ENCODE measurements at regions not wholly inside any gene's neighbourhood (a gene's known extent, or its start where the extent isn't known, plus 50 kb on each side); places are given as distances from the start of the nearest gene placed in this dataset.

DNA sequence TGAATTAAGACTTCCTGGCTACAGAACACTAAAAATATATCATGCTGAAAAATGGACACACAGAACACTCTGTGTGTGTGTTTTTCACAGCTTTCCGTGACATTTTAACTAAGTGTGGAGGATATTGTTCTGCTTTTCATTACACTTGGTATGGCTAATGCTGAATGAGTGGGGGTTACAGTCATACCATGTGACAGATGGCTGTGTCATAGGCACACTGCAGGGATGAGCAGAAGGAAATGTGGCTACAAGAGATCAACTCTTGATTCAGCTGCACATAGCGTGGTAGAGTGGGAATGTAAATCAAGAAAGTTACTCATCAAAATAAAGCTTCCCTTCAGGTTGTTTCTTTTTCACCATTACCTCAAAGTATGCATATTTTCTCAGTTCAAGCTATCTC is 669.8 kb downstream of the IQCM start:
- Histone ChIP-seq H4K8ac (ENCODE audit: low read depth, low read length) (no peak overlapping the region), H3K23ac (ENCODE audit: low read length) (no peak overlapping the region), H2BK120ac (ENCODE audit: insufficient read depth, low read length, poor library complexity) (no peak overlapping the region), H3K79me1 (ENCODE audit: low read length) (no peaks in the 10 kb centered on the region), H2AK5ac (ENCODE audit: low read length) (no peak overlapping the region), H2AFZ (ENCODE audit: insufficient read depth, low read length, poor library complexity) (no peak overlapping the region), H3K4ac (ENCODE audit: low read depth, low read length) (no peak overlapping the region), H3K4me2 (ENCODE audit: low read length) (no peak overlapping the region), H3K79me2 (ENCODE audit: control insufficient read depth, insufficient read depth, low read length, poor library complexity) (no peaks in the 10 kb centered on the region), H3K27ac (ENCODE audit: low read depth, low read length) (no peak overlapping the region), H3K9ac (ENCODE audit: low read length) (no peak overlapping the region), H3K14ac (ENCODE audit: low read length) (no peak overlapping the region), H3K4me3 (ENCODE audit: low read depth, low read length) (no peak overlapping the region), H3K36me3 (ENCODE audit: control insufficient read depth in 1 of 2, insufficient read depth in 2 of 2, low read length in 2 of 2) (no peaks in the 10 kb centered on the region), H3K9me3 (ENCODE audit: insufficient read depth, low read depth, low read length) (no peaks in the 10 kb centered on the region), H3K18ac (ENCODE audit: low read length) (no peak overlapping the region), H2BK12ac (ENCODE audit: low read length) (no peak overlapping the region), H2BK5ac (ENCODE audit: low read depth, low read length, poor library complexity) (no peak overlapping the region), H3K27me3 (ENCODE audit: insufficient read depth, low read length) (no peaks in the 10 kb centered on the region), H3K4me1 (ENCODE audit: control insufficient read depth in 1 of 2, insufficient read depth in 2 of 2, low read length in 2 of 2) (no peaks in the 10 kb centered on the region), H4K91ac (ENCODE audit: low read depth, low read length) (no peak overlapping the region), H4K12ac (ENCODE audit: low read depth, low read length) (no peak overlapping the region)
- DNase-seq, result no peak
- no CpG with 5 or more reads among the region's 2 CpGs for WGBS (ENCODE audit: extremely low coverage, insufficient coverage, insufficient read length)

DNA sequence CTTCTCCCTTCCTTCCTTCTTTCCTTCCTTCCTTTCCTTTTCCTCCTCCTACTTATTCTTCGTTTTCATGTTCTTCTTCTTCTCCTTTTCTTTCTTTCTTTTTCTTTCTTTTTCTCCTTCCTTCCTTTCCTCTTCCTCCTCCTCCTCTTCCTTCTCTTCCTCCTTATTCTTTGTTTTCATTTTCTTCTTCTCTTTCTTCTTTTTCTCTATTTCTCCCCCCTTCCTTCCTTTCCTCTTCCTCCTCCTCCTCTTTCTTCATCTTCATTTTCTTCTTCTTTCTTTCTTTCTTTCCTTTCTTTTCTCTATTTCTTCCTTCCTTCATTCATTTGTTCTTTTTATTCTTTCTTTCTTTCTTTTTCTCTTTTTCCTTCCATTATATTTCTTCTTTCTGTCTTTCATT is 671.6 kb downstream of the IQCM start:
- Histone ChIP-seq H3K4me1 (ENCODE audit: control insufficient read depth in 1 of 2, insufficient read depth in 2 of 2, low read length in 2 of 2) (no peaks in the 10 kb centered on the region), H3K4me3 (ENCODE audit: low read depth, low read length) (no peak overlapping the region)

DNA sequence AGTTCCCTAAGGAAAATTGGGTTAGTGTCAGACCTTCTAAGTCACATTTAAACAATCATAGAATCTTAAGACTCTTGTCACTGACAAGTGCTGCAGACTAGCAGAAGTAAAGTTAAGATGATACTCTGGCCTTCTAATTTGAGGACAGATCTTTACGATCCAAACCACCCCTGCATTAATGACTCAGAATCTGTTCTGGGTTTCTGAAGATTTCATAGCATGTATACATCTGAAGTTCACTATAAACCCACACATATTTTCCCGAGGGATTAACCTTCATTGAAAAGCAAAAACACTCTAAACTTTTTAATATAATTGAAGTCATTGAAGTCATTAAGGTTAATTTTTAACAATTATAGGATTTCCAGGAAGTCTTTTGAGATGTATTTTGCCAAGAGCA is 674.3 kb downstream of the IQCM start:
- no peaks in the 10 kb centered on the region for H3K9me3 ChIP-seq (ENCODE audit: insufficient read depth, low read depth, low read length)

More for the DNA sequence above, 671.6 kb downstream of the IQCM start:
- no peak overlapping the region for H3K23ac ChIP-seq (ENCODE audit: low read length)
- H3K79me2 ChIP-seq (ENCODE audit: control insufficient read depth, insufficient read depth, low read length, poor library complexity), result no peaks in the 10 kb centered on the region
- H3K18ac ChIP-seq (ENCODE audit: low read length), result no peak overlapping the region
- WGBS (ENCODE audit: extremely low coverage, insufficient coverage, insufficient read length), result 97% methylated on average over 1 of the region's 1 CpG
- no peaks in the 10 kb centered on the region for H3K27me3 ChIP-seq (ENCODE audit: insufficient read depth, low read length)
- H2AFZ ChIP-seq (ENCODE audit: insufficient read depth, low read length, poor library complexity), result no peak overlapping the region
- H2BK12ac ChIP-seq (ENCODE audit: low read length), result no peak overlapping the region
- H3K14ac ChIP-seq (ENCODE audit: low read length), result no peak overlapping the region
- no peak for DNase-seq
- no peak overlapping the region for H4K91ac ChIP-seq (ENCODE audit: low read depth, low read length)
- no peak overlapping the region for H2BK120ac ChIP-seq (ENCODE audit: insufficient read depth, low read length, poor library complexity)
- no peak overlapping the region for H4K12ac ChIP-seq (ENCODE audit: low read depth, low read length)
- H3K9ac ChIP-seq (ENCODE audit: low read length), result no peak overlapping the region
- no peaks in the 10 kb centered on the region for H3K79me1 ChIP-seq (ENCODE audit: low read length)
- H4K8ac ChIP-seq (ENCODE audit: low read depth, low read length), result no peak overlapping the region
- no peak overlapping the region for H3K27ac ChIP-seq (ENCODE audit: low read depth, low read length)
- no peak overlapping the region for H3K4me2 ChIP-seq (ENCODE audit: low read length)
- H2AK5ac ChIP-seq (ENCODE audit: low read length), result no peak overlapping the region
- no peaks in the 10 kb centered on the region for H3K9me3 ChIP-seq (ENCODE audit: insufficient read depth, low read depth, low read length)
- H2BK5ac ChIP-seq (ENCODE audit: low read depth, low read length, poor library complexity), result no peak overlapping the region
- no peaks in the 10 kb centered on the region for H3K36me3 ChIP-seq (ENCODE audit: control insufficient read depth in 1 of 2, insufficient read depth in 2 of 2, low read length in 2 of 2)
- no peak overlapping the region for H3K4ac ChIP-seq (ENCODE audit: low read depth, low read length)

DNA sequence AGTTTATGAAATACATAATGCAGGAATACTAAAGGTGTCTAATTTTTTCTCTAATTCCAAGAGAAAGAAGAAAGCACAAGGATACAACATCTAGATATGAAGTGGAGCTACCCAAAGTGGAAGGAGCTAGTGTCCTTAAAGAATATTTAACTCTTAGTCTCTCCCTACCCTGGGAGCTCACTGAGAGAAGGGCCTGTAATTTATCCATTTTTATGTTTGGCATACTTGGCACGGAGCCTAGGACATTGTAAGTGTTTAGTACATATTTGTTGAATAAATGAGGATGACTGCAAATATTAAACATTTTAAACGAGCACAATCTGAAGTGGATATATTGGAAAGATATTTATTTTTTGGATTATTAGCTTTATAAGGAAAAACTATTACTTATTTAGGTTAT is 674.8 kb downstream of the IQCM start:
- H3K4me1 ChIP-seq (ENCODE audit: control insufficient read depth in 1 of 2, insufficient read depth in 2 of 2, low read length in 2 of 2), result no peaks in the 10 kb centered on the region
- H3K79me1 ChIP-seq (ENCODE audit: low read length), result no peaks in the 10 kb centered on the region
- no peak overlapping the region for H3K4ac ChIP-seq (ENCODE audit: low read depth, low read length)
- no peak overlapping the region for H4K12ac ChIP-seq (ENCODE audit: low read depth, low read length)
- no peak overlapping the region for H3K14ac ChIP-seq (ENCODE audit: low read length)
- no peak overlapping the region for H3K4me3 ChIP-seq (ENCODE audit: low read depth, low read length)
- H3K79me2 ChIP-seq (ENCODE audit: control insufficient read depth, insufficient read depth, low read length, poor library complexity), result no peaks in the 10 kb centered on the region
- no peaks in the 10 kb centered on the region for H3K27me3 ChIP-seq (ENCODE audit: insufficient read depth, low read length)
- no CpG with 5 or more reads among the region's 2 CpGs for WGBS (ENCODE audit: extremely low coverage, insufficient coverage, insufficient read length)
- no peak overlapping the region for H3K23ac ChIP-seq (ENCODE audit: low read length)
- no peak overlapping the region for H4K8ac ChIP-seq (ENCODE audit: low read depth, low read length)
- H3K36me3 ChIP-seq (ENCODE audit: control insufficient read depth in 1 of 2, insufficient read depth in 2 of 2, low read length in 2 of 2), result no peaks in the 10 kb centered on the region
- H3K9me3 ChIP-seq (ENCODE audit: insufficient read depth, low read depth, low read length), result no peaks in the 10 kb centered on the region
- no peak overlapping the region for H2BK12ac ChIP-seq (ENCODE audit: low read length)
- no peak overlapping the region for H3K4me2 ChIP-seq (ENCODE audit: low read length)
- H2BK5ac ChIP-seq (ENCODE audit: low read depth, low read length, poor library complexity), result no peak overlapping the region
- DNase-seq, result no peak
- H3K9ac ChIP-seq (ENCODE audit: low read length), result no peak overlapping the region
- no peak overlapping the region for H3K27ac ChIP-seq (ENCODE audit: low read depth, low read length)
- H4K91ac ChIP-seq (ENCODE audit: low read depth, low read length), result no peak overlapping the region
- no peak overlapping the region for H2BK120ac ChIP-seq (ENCODE audit: insufficient read depth, low read length, poor library complexity)
- no peak overlapping the region for H3K18ac ChIP-seq (ENCODE audit: low read length)
- no peak overlapping the region for H2AFZ ChIP-seq (ENCODE audit: insufficient read depth, low read length, poor library complexity)
- no peak overlapping the region for H2AK5ac ChIP-seq (ENCODE audit: low read length)

More for the DNA sequence above, 674.3 kb downstream of the IQCM start:
- no peak overlapping the region for H4K8ac ChIP-seq (ENCODE audit: low read depth, low read length)
- H4K12ac ChIP-seq (ENCODE audit: low read depth, low read length), result no peak overlapping the region
- H3K4me2 ChIP-seq (ENCODE audit: low read length), result no peak overlapping the region
- no peak overlapping the region for H2BK5ac ChIP-seq (ENCODE audit: low read depth, low read length, poor library complexity)
- WGBS (ENCODE audit: extremely low coverage, insufficient coverage, insufficient read length), result no CpG with 5 or more reads among the region's 2 CpGs
- no peak overlapping the region for H2BK120ac ChIP-seq (ENCODE audit: insufficient read depth, low read length, poor library complexity)
- no peak overlapping the region for H2AFZ ChIP-seq (ENCODE audit: insufficient read depth, low read length, poor library complexity)
- H3K4ac ChIP-seq (ENCODE audit: low read depth, low read length), result no peak overlapping the region
- no peak overlapping the region for H4K91ac ChIP-seq (ENCODE audit: low read depth, low read length)
- H2BK12ac ChIP-seq (ENCODE audit: low read length), result no peak overlapping the region
- no peak overlapping the region for H3K27ac ChIP-seq (ENCODE audit: low read depth, low read length)
- H3K9ac ChIP-seq (ENCODE audit: low read length), result no peak overlapping the region
- no peaks in the 10 kb centered on the region for H3K4me1 ChIP-seq (ENCODE audit: control insufficient read depth in 1 of 2, insufficient read depth in 2 of 2, low read length in 2 of 2)
- H3K4me3 ChIP-seq (ENCODE audit: low read depth, low read length), result no peak overlapping the region
- H3K36me3 ChIP-seq (ENCODE audit: control insufficient read depth in 1 of 2, insufficient read depth in 2 of 2, low read length in 2 of 2), result no peaks in the 10 kb centered on the region
- H3K18ac ChIP-seq (ENCODE audit: low read length), result no peak overlapping the region
- no peaks in the 10 kb centered on the region for H3K79me2 ChIP-seq (ENCODE audit: control insufficient read depth, insufficient read depth, low read length, poor library complexity)
- DNase-seq, result no peak
- H2AK5ac ChIP-seq (ENCODE audit: low read length), result no peak overlapping the region
- no peaks in the 10 kb centered on the region for H3K79me1 ChIP-seq (ENCODE audit: low read length)
- H3K27me3 ChIP-seq (ENCODE audit: insufficient read depth, low read length), result no peaks in the 10 kb centered on the region
- H3K14ac ChIP-seq (ENCODE audit: low read length), result no peak overlapping the region
- no peak overlapping the region for H3K23ac ChIP-seq (ENCODE audit: low read length)

Measured in trophoblast cell (in vitro differentiated cells and primary cell).